ENCODE measurements at regions not wholly inside any gene's neighbourhood (a gene's known extent, or its start where the extent isn't known, plus 50 kb on each side); places are given as distances from the start of the nearest gene placed in this dataset.
A peak's percentile ranks its signal among the peaks of the same experiment; 100 is the strongest.

- Histone ChIP-seq H3K9ac (ENCODE audit: low read length) (peak overlapping the region; percentile 44), H3K36me3 (ENCODE audit: insufficient read depth, low read length) (no peaks in the 10 kb centered on the region; the same call in 1 of the 2 replicates), H2AFZ (ENCODE audit: low read length) (peak overlapping the region; percentile 72; the same call in 1 of the 2 replicates), H3F3A (ENCODE audit: insufficient read depth, low read length) (no peaks in the 10 kb centered on the region), H3K9me3 (ENCODE audit: low read length) (no peaks in the 10 kb centered on the region), H3K27ac (ENCODE audit: low read depth, low read length, poor library complexity, severe bottlenecking) (peak overlapping the region; percentile 98), H3K27me3 (ENCODE audit: insufficient read depth, low read length) (no peaks in the 10 kb centered on the region), H3K4me3 (ENCODE audit: low read depth, low read length, poor library complexity, severe bottlenecking) (peak overlapping the region; percentile 39), H4K20me1 (ENCODE audit: insufficient read depth, low read length) (no peaks in the 10 kb centered on the region), H3K4me2 (ENCODE audit: low read length) (peak overlapping the region; percentile 72), H3K4me1 (ENCODE audit: insufficient read depth, low read length, severe bottlenecking) (peaks cover 86% of the 10 kb centered on the region), H3K79me2 (ENCODE audit: insufficient read depth, low read length) (no peaks in the 10 kb centered on the region), H3K9me2 (ENCODE audit: low read depth, low read length) (no peaks in the 10 kb centered on the region)
- TF ChIP-seq CTCF (IDR thresholded peaks at IDR 0.05; ENCODE audit: low read length) (no peak), EZH2 (IDR thresholded peaks at IDR 0.05; ENCODE audit: borderline replicate concordance, low read length) (no peak)
These were observed 229.9 kb downstream of the TTLL7 start for GRCh38 chr1:83769072-83769471.

- no peaks in the 10 kb centered on the region; the same call in 1 of the 2 replicates for H3K36me3 ChIP-seq (ENCODE audit: insufficient read depth, low read length)
- peak overlapping the region; percentile 1; the same call in 1 of the 2 replicates for H2AFZ ChIP-seq (ENCODE audit: low read length)
- H3K9me3 ChIP-seq (ENCODE audit: low read length): no peaks in the 10 kb centered on the region
- peak overlapping the region; percentile 71 for H3K4me2 ChIP-seq (ENCODE audit: low read length)
- H3K4me1 ChIP-seq (ENCODE audit: insufficient read depth, low read length, severe bottlenecking): peaks cover 98% of the 10 kb centered on the region
- TF ChIP-seq CTCF (IDR thresholded peaks at IDR 0.05; ENCODE audit: low read length): no peak
- no peak for TF ChIP-seq EZH2 (IDR thresholded peaks at IDR 0.05; ENCODE audit: borderline replicate concordance, low read length)
- H3K27me3 ChIP-seq (ENCODE audit: insufficient read depth, low read length): no peaks in the 10 kb centered on the region
- no peaks in the 10 kb centered on the region for H4K20me1 ChIP-seq (ENCODE audit: insufficient read depth, low read length)
- peak overlapping the region; percentile 43 for H3K4me3 ChIP-seq (ENCODE audit: low read depth, low read length, poor library complexity, severe bottlenecking)
- H3K9me2 ChIP-seq (ENCODE audit: low read depth, low read length): no peaks in the 10 kb centered on the region
- peak overlapping the region; percentile 71 for H3K9ac ChIP-seq (ENCODE audit: low read length)
- H3K79me2 ChIP-seq (ENCODE audit: insufficient read depth, low read length): no peaks in the 10 kb centered on the region
- H3K27ac ChIP-seq (ENCODE audit: low read depth, low read length, poor library complexity, severe bottlenecking): peak overlapping the region; percentile 98
- no peaks in the 10 kb centered on the region; the same call in 1 of the 2 replicates for H3F3A ChIP-seq (ENCODE audit: insufficient read depth, low read length)
These were observed 232.7 kb downstream of the TTLL7 start for GRCh38 chr1:83766241-83766691.

- peak overlapping the region; percentile 98 for H3K27ac ChIP-seq (ENCODE audit: low read depth, low read length, poor library complexity, severe bottlenecking)
- no peak for TF ChIP-seq CTCF (IDR thresholded peaks at IDR 0.05; ENCODE audit: low read length)
- TF ChIP-seq EZH2 (IDR thresholded peaks at IDR 0.05; ENCODE audit: borderline replicate concordance, low read length): no peak
- no peak overlapping the region for H2AFZ ChIP-seq (ENCODE audit: low read length)
- no peaks in the 10 kb centered on the region for H3K9me3 ChIP-seq (ENCODE audit: low read length)
- H3K9me2 ChIP-seq (ENCODE audit: low read depth, low read length): no peaks in the 10 kb centered on the region
- H3K79me2 ChIP-seq (ENCODE audit: insufficient read depth, low read length): no peaks in the 10 kb centered on the region
- H3K9ac ChIP-seq (ENCODE audit: low read length): peak overlapping the region; percentile 71
- H3K4me2 ChIP-seq (ENCODE audit: low read length): peak overlapping the region; percentile 71
- no peaks in the 10 kb centered on the region for H3K27me3 ChIP-seq (ENCODE audit: insufficient read depth, low read length)
- H4K20me1 ChIP-seq (ENCODE audit: insufficient read depth, low read length): no peaks in the 10 kb centered on the region
- H3K36me3 ChIP-seq (ENCODE audit: insufficient read depth, low read length): no peaks in the 10 kb centered on the region; the same call in 1 of the 2 replicates
- no peaks in the 10 kb centered on the region; the same call in 1 of the 2 replicates for H3F3A ChIP-seq (ENCODE audit: insufficient read depth, low read length)
- H3K4me1 ChIP-seq (ENCODE audit: insufficient read depth, low read length, severe bottlenecking): peaks cover 100% of the 10 kb centered on the region
- H3K4me3 ChIP-seq (ENCODE audit: low read depth, low read length, poor library complexity, severe bottlenecking): peak overlapping the region; percentile 43
These were observed 233.8 kb downstream of the TTLL7 start for GRCh38 chr1:83765125-83765524.
